Eye (tissue), 1 donor: ENCODE measurements at regions not wholly inside any gene's neighbourhood (a gene's known extent, or its start where the extent isn't known, plus 50 kb on each side); places are given as distances from the start of the nearest gene placed in this dataset.

Experiments
- DNase-seq: peaks from one replicate; pipeline ENCODE4 v3.0.0-alpha.2; 2015

DNA sequence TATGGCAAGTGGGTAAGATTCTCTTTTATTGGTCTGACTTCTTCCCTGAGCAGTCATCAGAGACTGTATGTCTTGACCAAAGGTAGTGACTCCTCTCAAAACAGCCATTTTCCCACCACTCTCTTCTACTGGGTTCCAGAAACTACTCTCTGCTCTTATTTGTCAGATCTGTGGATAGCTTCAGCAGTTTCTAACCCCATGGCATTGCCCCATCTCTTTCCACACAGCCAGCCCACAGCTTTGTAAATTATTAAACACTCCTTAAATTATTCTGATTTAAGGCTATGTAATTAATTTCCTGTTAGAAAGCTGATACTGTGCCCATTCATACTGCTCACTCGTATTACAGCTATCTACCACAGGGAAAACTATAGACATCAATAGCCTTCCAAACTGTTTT, 138.4 kb upstream of the CNR1 start:
- no peak for DNase-seq

GRCh38 chr6:88302769-88303225, 136.7 kb upstream of the CNR1 start:
- no peak for DNase-seq

GRCh38 chr6:88301888-88302768, 136.0 kb upstream of the CNR1 start:
- no peak for DNase-seq

DNA sequence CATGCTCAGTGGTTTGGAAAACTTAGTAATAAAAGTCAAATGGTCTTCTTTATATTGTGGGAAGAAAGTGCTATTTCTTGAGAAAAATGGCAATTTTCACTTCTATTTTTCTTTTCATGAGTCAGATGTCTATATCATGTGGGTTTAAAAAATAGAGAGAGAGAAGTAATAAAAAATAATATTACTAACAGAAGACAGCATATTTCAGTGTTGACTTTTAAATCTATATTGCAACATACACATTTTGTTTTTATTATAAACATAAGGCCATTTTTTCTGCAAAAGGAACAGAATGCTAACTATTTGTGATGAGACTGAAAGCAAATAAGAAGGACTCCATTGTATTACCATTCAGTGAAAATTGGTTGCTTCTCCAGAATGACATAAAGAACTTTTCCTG, 135.1 kb upstream of the CNR1 start:
- DNase-seq: no peak

- no peak for DNase-seq
These were observed 132.1 kb upstream of the CNR1 start for GRCh38 chr6:88298066-88298845.

GRCh38 chr6:88296694-88297093, 130.5 kb upstream of the CNR1 start:
- DNase-seq: no peak

DNA sequence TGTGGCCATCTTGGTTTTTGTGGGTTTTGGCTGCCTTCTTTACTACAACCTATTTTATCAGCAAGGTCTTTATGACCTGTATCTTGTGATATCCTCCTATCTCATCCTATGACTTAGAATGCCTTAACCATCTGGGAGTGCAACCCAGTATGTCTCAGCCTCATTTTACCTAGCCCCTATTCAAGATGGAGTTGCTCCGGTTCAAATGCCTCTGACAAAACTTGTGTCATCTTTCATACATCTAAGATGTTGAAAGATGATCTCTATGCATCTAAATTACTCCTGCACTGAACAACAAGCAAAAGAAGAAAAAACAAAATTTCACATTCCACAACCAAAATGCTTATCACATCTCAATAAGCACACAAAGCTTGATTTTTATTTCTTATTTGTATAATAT, 129.5 kb upstream of the CNR1 start:
- DNase-seq: no peak

- no peak for DNase-seq
These were observed 128.6 kb upstream of the CNR1 start for GRCh38 chr6:88294702-88295101.

DNA sequence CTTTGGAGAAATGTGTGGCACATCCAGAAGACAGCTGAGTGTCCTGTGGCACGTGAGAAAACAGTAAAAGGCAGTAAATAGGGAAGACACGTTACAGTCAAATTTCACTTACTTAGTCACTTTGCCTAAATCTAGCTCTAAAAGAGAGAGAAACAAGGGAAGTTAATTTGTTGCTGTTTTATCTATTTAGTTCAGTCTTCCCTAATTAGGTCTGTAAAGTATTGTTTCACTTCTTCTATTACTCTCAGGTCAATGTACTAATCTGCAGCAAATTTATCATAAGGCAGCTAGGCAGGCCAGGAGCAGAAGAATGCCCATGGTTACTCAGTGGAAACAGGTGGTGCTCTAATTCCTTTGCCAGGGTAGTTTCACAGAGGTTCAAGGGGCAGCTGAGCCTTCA, 124.3 kb upstream of the CNR1 start:
- DNase-seq: no peak

GRCh38 chr6:88287696-88288095, 121.5 kb upstream of the CNR1 start:
- DNase-seq: no peak

GRCh38 chr6:88276331-88276730, 110.2 kb upstream of the CNR1 start:
- DNase-seq: no peak

GRCh38 chr6:88268508-88268907, 102.4 kb upstream of the CNR1 start:
- DNase-seq: no peak

- DNase-seq: no peak
These were observed 100.0 kb upstream of the CNR1 start for GRCh38 chr6:88266126-88266525.

GRCh38 chr6:88263591-88263990, 97.4 kb upstream of the CNR1 start:
- DNase-seq: peak; percentile 39

DNA sequence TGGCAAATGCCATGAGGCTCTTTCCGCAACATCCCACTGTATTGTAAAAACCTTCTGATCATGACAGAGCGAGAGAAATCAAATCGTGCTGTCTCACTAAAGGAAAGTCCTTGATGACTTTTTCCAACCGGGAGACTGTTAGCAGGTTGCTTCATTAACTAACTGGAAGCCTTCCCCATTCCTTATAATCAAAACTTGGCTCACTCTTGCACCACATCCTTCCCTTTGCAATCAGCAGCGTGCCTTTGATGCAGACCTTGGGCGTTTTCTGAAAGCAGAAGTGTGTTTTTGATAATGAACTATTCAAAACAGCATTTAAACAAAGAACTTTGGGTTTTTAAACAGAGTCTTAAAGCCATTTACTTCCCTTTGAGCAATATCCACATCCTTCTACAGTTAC, 96.2 kb upstream of the CNR1 start:
- DNase-seq: no peak

- peak; percentile 26 for DNase-seq
These were observed 85.2 kb upstream of the CNR1 start for GRCh38 chr6:88251301-88251700.

GRCh38 chr6:88248709-88249321, 82.7 kb upstream of the CNR1 start:
- DNase-seq: no peak

DNA sequence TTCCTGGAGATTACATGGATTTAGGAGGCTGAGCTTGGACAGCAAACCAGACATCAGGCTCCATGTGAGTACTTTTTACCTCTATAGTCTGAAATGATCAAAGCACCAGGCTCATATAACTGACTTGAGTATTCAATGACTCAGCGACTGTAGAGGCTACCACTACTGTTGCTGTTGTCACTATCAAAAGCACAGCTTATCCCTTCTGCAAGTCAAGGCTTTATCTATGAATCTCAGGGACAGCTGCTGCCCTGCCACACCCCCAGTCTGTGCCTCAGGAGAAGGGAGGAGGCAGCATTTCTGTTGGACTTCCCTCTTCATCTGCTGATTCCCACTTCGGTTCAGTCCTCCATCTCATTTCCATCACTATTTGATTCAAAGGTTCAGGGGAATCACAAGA, 80.5 kb upstream of the CNR1 start:
- DNase-seq: no peak

GRCh38 chr6:88244721-88245120, 78.6 kb upstream of the CNR1 start:
- no peak for DNase-seq

- DNase-seq: no peak
These were observed 72.8 kb upstream of the CNR1 start for GRCh38 chr6:88238901-88239300.

DNA sequence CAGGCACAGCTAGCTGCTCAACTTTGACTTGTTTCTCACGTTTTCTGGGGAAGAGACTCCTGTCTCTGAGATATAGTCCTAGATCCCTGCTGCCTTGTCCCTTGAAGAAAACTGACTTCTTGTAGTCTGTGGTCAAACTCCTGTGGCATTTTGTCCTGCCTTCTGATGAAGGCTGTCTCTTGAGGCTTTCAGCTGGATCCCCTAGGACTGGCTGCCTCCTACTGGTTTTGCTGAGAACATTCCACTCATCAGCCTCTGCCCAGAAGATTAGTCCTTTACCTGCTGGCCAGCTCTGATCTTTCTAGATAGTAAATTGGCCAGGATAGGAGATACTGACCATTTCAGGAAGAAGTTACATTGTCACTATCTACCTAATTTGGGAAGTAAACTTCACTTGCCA, 71.9 kb upstream of the CNR1 start:
- peak; percentile 17 for DNase-seq

- no peak for DNase-seq
These were observed 70.6 kb upstream of the CNR1 start for GRCh38 chr6:88236612-88237360.

- DNase-seq: no peak
These were observed 66.6 kb upstream of the CNR1 start for GRCh38 chr6:88232753-88233152.
